ENCODE measurements at regions not wholly inside any gene's neighbourhood (a gene's known extent, or its start where the extent isn't known, plus 50 kb on each side); places are given as distances from the start of the nearest gene placed in this dataset.

GRCh38 chr5:61965069-61965468 lies 340.9 kb upstream of the KIF2A start:
- TF ChIP-seq GATA3 (IDR thresholded peaks at IDR 0.05; ENCODE audit: low read depth, low read length) (no peak), GATA2 (IDR thresholded peaks at IDR 0.05; ENCODE audit: low read depth, low read length) (no peak)

- TF ChIP-seq GATA3 (IDR thresholded peaks at IDR 0.05; ENCODE audit: low read depth, low read length) = no peak
- no peak for TF ChIP-seq GATA2 (IDR thresholded peaks at IDR 0.05; ENCODE audit: low read depth, low read length)
Observed at GRCh38 chr5:61965490-61965889, 340.5 kb upstream of the KIF2A start.

- TF ChIP-seq GATA2 (IDR thresholded peaks at IDR 0.05; ENCODE audit: low read depth, low read length) = no peak
- no peak for TF ChIP-seq GATA3 (IDR thresholded peaks at IDR 0.05; ENCODE audit: low read depth, low read length)
Observed at GRCh38 chr5:61966296-61966955, 339.6 kb upstream of the KIF2A start.

- TF ChIP-seq GATA3 (IDR thresholded peaks at IDR 0.05; ENCODE audit: low read depth, low read length) (no peak), GATA2 (IDR thresholded peaks at IDR 0.05; ENCODE audit: low read depth, low read length) (no peak)
Observed at GRCh38 chr5:61966997-61967396, 339.0 kb upstream of the KIF2A start.

- TF ChIP-seq GATA2 (IDR thresholded peaks at IDR 0.05; ENCODE audit: low read depth, low read length) = no peak
- no peak for TF ChIP-seq GATA3 (IDR thresholded peaks at IDR 0.05; ENCODE audit: low read depth, low read length)
Observed at GRCh38 chr5:61967681-61968080, 338.3 kb upstream of the KIF2A start.

- TF ChIP-seq GATA2 (IDR thresholded peaks at IDR 0.05; ENCODE audit: low read depth, low read length) = no peak
- TF ChIP-seq GATA3 (IDR thresholded peaks at IDR 0.05; ENCODE audit: low read depth, low read length) = no peak
Observed at GRCh38 chr5:61969347-61969746, 336.7 kb upstream of the KIF2A start.

- TF ChIP-seq GATA3 (IDR thresholded peaks at IDR 0.05; ENCODE audit: low read depth, low read length) = no peak
- no peak for TF ChIP-seq GATA2 (IDR thresholded peaks at IDR 0.05; ENCODE audit: low read depth, low read length)
Observed at GRCh38 chr5:61969755-61970154, 336.3 kb upstream of the KIF2A start.

- TF ChIP-seq GATA3 (IDR thresholded peaks at IDR 0.05; ENCODE audit: low read depth, low read length) (no peak), GATA2 (IDR thresholded peaks at IDR 0.05; ENCODE audit: low read depth, low read length) (no peak)
Observed at GRCh38 chr5:61970218-61970617, 335.8 kb upstream of the KIF2A start.

- TF ChIP-seq GATA3 (IDR thresholded peaks at IDR 0.05; ENCODE audit: low read depth, low read length) = no peak
- no peak for TF ChIP-seq GATA2 (IDR thresholded peaks at IDR 0.05; ENCODE audit: low read depth, low read length)
Observed at GRCh38 chr5:61974680-61975079, 331.3 kb upstream of the KIF2A start.

- no peak for TF ChIP-seq GATA2 (IDR thresholded peaks at IDR 0.05; ENCODE audit: low read depth, low read length)
- no peak for TF ChIP-seq GATA3 (IDR thresholded peaks at IDR 0.05; ENCODE audit: low read depth, low read length)
Observed at GRCh38 chr5:61981886-61982285, 324.1 kb upstream of the KIF2A start.

GRCh38 chr5:61991430-61991829 lies 314.6 kb upstream of the KIF2A start:
- TF ChIP-seq GATA2 (IDR thresholded peaks at IDR 0.05; ENCODE audit: low read depth, low read length) (no peak), GATA3 (IDR thresholded peaks at IDR 0.05; ENCODE audit: low read depth, low read length) (no peak)

- TF ChIP-seq GATA2 (IDR thresholded peaks at IDR 0.05; ENCODE audit: low read depth, low read length) (no peak), GATA3 (IDR thresholded peaks at IDR 0.05; ENCODE audit: low read depth, low read length) (no peak)
Observed at GRCh38 chr5:61991866-61992265, 314.1 kb upstream of the KIF2A start.

- TF ChIP-seq GATA2 (IDR thresholded peaks at IDR 0.05; ENCODE audit: low read depth, low read length) (no peak), GATA3 (IDR thresholded peaks at IDR 0.05; ENCODE audit: low read depth, low read length) (no peak)
Observed at GRCh38 chr5:61993295-61993927, 312.6 kb upstream of the KIF2A start.

- no peak for TF ChIP-seq GATA2 (IDR thresholded peaks at IDR 0.05; ENCODE audit: low read depth, low read length)
- no peak for TF ChIP-seq GATA3 (IDR thresholded peaks at IDR 0.05; ENCODE audit: low read depth, low read length)
Observed at GRCh38 chr5:61994171-61994570, 311.8 kb upstream of the KIF2A start.

GRCh38 chr5:61995486-61995885 lies 310.5 kb upstream of the KIF2A start:
- TF ChIP-seq GATA2 (IDR thresholded peaks at IDR 0.05; ENCODE audit: low read depth, low read length) (no peak; the same call in 1 of the 2 replicates), GATA3 (IDR thresholded peaks at IDR 0.05; ENCODE audit: low read depth, low read length) (no peak)
